ENCODE measurements at regions not wholly inside any gene's neighbourhood (a gene's known extent, or its start where the extent isn't known, plus 50 kb on each side); places are given as distances from the start of the nearest gene placed in this dataset.
"Not testable (repeated sequence)": the region's sequence is repeated elsewhere in the genome, so short reads cannot be mapped to it uniquely, and the experiment has no call there.

DNA sequence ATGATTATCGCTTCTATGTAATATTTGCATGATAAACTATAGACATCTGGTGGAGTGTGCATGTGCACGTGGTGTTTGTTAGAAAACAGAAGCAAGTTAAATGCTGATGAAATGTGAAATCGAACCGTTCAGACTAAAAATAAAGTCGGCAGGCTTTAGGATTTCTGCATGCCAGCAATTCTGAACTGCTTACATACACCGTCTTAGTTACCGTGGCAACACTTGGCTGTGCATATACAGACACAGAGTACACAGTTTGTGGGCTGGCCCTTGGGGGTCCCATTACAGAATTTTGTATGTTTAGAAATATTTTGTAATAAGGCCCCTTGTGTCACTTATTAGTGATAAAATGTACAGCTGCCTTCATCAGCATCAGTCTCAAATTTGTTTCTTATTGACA is 605.5 kb downstream of the RBFOX1 start:
- no peak for DNase-seq

DNA sequence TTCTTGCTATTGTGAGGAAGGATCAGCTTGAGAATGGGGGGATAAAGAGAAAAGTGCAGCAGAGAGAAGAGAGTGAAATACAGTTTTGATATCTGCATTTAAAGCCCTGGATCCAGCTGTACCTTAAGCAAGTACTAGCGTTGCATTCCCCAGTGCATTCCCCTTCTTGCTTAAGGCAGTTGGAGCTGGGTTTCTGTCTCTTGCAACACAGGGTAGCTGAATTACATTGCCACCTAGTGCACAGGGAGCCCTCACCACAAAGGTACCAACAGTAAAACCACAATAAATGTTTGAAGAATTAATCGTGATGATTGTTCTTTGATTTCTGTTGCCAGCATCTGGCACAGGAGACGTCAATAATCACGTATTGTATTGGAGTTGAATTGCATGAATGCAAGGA is 588.7 kb downstream of the RBFOX1 start:
- no peak for DNase-seq

DNA sequence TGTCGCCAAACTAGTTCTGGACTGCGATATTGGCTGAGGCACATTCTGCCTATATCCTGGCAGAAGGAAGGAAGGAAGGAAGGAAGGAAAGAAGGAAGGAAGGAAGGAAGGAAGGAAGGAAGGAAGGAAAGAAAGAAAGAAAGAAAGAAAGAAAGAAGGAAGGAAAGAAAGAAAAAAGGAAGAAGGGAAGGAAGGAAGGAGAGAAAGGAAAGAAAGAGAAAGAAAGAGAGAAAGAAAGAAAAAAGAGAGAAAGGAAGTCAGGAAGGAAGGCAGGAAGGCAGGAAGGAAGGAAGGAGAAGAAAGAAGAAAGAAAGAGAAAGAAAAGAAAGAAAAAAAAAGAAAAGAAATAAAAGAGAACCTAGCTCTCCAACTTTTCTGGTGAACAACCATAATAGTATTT is 587.1 kb downstream of the RBFOX1 start:
- no peak for DNase-seq

DNA sequence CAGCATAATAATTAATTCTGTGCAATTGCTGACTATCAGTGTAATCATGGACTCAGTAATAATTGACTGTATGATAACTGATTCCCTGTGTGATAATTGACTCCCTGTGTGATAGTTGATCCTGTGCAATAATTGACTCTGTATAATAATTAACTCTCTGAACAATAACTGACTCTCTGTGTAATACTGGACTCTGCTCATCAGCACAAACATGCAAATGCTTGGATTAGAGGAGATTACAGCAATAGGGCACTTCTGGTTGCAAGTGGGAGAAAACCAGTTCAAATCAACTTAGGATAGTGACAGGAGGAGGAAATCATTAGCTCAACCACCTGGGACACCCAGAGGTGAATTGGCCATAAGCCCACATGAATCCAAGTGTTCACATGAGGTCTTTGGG is 582.1 kb downstream of the RBFOX1 start:
- DNase-seq, result no peak

DNA sequence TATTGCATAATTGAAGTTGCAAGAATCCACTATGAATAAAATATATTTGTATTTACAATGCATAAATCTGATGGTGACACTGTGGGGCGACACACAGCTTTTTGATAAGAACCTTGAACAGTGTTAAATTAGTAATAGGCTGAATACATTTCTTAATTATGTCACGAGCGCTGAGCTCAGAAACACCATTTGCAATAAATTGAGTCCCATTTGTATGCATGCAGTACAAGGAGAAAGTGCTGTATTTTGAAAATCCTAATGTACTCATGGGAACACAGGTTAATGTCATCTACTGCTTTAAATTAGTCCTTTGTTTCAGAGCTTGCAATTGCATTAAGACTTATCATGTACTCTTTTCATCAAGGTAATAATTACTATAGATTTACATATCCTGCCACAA is 579.5 kb downstream of the RBFOX1 start:
- no peak for DNase-seq

DNA sequence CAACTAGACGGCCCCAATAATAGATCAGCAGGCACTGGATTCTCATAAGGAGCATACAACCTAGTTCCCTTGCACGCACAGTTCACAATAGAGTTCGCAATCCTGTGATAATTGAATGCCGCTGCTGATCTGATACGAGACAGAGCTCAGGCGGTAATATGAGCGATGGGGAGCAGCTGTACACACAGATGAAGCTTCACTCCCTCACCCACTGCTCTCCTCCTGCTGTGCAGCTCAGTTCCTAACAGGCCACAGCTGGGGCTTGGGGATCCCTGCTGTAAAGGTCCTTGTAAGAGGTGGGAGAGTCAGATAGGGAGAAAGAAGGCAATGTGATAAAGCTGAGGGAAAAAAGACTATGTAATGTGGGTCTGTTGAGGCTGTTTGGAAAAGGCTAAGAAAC is 577.5 kb downstream of the RBFOX1 start:
- no peak for DNase-seq

DNA sequence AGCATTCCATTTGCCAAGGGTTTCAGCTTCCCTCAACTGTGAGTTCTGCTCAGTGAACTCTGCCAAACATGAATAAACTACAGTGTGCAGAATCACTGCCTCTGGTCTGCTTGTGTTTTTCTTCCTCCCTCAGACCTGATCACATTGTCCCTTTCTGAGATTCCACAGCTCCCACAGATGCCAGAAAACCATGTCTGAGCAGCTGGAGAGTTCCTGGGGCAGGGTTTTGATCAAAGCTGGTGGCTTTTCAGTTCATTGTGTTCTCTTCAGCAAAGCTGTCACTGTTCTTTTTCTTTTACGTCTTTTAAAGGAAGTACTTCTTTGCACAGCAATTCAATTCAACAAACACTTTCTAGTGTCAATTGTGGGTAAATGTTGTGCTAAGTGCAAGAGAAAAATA is 555.8 kb downstream of the RBFOX1 start:
- no peak for DNase-seq

DNA sequence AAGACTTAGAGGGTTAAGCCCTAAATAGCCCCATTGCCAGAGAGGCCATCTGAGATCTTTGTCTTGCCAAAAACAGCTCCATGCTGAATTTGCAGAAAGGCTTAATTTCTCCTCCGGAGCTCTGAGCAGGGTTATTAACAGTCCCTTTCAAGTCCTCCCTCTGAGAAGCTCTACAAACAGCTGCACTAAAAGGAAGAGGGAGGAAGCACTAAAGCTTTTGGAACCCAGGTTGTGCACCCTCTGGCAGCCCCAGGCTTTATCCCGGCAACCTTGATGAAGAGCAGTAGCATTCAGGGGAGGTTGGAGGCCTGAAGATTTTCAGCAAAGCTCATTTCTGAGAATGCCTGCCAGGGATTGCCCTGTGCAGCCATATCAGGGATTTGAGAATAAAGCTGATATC is 554.7 kb downstream of the RBFOX1 start:
- no peak for DNase-seq

DNA sequence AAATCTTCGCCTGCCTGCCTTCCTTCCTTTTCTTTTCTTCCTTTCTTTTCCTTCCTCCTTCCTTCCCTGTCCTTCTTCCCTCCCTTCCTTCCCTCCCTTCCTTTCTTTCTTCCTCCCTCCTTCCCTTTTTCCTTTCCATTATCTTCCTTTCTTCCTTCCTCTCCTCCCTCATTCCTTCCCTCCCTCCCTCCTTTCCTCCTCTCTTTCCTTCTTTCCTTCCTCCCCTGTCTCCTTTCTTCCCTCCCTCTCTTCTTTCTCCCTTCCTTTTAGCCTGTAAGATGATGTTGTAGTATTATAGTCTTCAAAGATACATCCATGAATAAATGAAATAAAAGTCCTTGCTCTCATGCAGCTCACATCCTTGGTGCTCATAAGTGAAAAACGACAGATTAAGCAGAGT is 539.3 kb downstream of the RBFOX1 start:
- DNase-seq, result no peak

DNA sequence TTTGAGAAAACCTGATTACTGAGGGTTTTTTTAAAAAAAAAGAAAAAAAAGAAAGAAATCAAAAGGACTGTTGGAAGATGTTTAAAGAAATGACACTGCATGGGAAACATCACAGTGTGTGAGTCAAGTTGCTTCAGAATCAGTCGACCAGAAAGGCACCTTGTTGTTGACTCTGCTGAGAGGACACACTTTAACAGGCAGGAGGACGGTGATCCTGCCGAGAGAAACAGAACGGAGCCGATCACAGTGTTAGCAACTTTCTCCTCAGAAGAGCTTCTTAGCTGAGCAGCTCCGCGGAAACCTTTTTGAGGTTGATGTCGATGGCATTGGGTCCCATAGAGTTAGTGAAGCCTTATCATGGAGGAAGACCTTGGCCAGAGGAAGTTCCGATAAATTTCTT is 538.7 kb downstream of the RBFOX1 start:
- DNase-seq, result no peak

DNA sequence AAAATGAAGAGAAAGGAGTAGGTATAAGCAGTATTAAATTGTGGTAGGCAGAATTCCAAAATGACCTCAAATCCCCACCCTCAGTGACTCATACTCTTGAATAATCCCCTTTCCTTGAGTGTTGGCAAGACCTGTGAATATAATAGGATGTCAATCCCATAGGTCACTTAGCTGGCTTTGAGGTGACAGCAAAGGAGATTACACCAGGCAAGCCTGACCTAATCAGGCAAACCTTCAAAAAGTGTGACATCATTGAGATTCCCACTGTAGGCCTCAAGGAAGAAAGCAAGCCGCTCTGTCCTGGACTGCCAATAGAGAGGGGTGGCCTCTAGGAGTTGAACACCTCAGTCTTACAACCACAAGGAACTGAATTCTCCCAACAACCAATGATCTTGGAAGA is 535.2 kb downstream of the RBFOX1 start:
- DNase-seq, result no peak

DNA sequence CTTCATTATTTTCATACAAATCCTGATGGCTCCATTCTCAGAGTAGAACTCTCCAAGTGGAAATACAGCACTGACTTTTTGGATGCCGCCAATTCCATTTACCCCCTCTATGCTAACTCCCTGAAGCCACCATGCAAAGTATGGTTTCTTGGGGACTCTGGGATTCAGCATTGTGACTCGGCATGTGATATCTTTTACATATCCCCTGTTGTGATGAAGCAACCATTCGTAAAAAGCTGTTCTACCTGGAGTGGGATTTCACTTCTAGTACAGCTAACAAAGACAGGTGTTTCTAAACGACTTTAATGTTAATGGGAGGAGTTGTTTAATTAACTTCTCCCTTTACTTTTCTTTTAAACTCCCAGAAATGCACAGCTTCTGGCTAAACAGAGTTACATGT is 533.5 kb downstream of the RBFOX1 start:
- DNase-seq, result no peak

DNA sequence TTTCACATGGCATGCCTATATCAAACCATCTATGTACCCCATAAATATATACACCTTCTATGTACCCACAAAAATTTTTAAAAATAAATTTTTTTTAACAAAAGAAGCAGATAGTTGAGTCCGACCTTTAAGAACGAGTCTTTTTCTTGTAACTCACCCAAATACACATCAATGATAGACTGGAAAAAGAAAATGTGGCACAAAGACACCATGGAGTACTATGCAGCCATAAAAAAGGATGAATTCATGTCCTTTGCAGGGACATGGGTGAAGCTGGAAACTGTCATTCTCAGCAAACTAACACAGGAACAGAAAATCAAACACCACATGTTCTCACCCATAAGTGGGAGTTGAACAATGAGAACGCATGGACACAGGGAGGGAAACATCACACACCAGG is 532.7 kb downstream of the RBFOX1 start:
- DNase-seq, result not testable (repeated sequence)

DNA sequence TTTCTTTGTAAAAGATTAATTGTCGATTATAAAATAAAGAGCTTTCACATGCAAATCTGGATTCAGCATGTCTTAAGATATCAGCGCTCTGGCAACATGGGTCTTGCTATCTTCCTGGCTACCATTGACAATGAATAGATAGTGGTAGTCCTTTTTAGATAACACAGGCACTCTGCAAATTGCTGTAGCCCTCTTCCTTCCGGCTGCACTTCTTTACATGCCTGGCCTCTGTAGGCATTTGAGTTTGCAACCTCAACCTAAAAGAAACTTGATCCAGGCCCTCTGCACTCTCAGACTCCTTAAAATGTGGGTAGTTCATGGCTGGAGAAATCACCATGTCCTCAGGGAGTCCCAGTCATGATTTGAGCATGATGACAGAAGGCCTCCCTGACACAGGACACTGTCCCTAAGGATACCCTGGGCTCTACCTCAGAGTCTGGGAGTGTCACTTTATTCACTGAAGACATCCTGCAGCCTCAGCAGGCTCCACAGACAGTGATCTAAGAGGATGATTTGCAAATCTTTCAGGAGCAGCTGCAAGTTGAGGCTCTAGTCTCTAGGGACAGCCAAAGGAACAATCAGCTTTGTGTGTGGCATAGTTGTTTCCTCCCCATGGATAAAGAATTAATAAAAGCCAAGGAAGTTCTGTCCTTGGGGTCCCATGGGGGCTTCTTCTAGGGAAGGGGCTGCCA is 529.4 kb downstream of the RBFOX1 start:
- no peak for DNase-seq

DNA sequence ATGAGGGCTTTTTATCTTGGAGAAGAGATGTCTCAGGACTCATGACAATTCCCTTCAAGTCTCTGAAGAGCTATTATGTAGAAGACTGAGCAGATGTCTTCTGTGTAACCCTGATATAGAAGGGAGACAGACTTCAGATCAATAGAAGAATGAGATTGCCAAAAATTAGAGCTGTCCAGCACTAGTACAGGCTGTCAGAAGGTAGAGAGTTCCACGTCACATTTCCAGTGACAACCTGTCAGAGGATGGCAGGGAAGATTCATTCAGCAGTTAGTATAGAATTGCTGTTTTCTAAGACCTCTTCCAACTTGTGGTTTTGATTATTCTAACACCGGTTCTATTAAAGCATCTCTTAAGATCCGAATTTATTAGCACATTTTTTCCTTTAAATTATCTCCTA is 520.6 kb downstream of the RBFOX1 start:
- DNase-seq, result no peak

DNA sequence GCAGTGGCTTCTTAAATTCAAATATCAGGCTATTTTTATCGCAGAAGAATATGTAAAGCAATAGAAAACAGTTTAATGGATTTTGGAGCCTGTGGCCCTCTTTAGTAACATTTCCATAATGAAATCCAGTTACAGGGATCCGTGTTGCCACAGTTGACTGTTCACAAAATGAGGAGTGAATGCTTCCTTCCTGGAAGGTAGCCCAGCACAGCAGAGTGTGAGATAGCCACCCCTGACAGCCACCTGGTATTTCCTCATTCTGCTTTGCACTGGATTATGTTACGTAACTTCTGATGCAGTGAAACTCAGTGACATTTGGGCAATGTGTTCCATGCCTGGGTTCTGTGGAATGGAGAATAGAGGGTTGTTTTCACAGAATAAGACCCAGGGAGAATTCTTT is 517.2 kb downstream of the RBFOX1 start:
- DNase-seq, result no peak

DNA sequence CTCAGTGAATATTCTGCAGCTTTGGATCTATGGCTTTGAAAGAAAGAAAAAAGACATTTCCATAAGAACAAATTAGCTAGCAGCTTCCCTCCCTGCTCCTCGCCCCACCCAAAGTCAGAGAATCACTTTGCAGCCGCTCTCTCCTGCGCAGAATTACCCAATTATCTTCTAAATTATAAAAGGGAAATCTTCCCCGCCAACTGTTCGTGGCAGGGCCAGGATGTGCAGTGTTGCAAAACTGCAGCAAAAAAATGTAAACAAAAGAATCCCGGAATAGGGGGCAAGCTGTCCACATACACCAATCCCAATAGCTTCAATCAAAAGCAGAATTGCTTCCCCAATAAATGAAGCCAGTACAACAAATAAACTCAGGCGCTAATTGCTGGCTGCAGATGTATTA is 510.6 kb downstream of the RBFOX1 start:
- no peak for DNase-seq

DNA sequence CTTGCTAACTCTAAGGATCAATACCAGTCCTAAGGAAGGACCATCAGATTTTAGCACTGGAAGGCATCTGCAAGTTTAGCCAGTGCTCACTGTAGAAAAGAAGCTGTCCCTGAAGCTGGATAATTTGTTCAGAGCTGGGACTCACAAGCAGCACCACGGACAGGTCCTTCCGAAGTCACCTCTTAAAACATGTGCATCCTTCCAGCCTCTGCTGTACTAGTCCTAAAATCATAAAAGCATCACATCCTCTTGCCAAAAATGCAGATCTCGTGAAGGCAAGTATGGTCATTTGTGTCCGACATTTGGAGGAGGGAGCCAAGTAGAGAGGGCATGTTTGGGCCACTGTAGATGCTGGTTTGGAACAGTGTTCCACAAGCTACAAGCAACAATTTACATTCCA is 506.9 kb downstream of the RBFOX1 start:
- DNase-seq, result no peak

DNA sequence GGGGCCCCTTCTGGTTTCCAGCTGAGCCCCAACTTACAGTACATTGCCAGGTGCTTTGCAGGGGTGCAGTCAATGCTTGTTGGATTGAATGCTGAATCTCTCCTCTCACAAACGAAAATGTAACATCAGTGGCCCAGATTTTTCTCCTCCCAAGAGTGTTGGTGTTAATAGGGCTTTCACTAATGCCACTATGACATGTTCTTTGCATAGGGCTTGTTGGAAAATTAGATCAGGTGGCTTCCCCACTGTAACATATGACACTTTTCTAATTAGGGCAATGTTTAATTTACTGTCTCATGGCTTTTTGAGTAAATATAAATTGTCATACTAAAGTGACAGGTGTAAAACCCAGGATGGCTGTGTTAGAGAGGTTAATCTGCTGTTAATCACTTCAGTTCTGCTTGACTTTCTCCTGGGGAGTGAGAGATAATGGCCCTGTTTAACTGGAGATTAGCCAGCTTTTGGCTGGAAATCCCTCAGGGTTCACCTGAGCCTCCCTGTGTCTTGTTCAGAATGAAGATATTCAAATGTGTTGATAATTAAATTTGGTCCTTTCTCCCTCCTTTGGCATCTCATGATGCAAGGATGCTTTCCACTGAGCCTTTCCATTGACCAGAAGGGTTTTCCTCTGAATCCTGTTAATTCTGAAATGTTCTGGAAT is 502.3 kb downstream of the RBFOX1 start:
- no peak for DNase-seq

DNA sequence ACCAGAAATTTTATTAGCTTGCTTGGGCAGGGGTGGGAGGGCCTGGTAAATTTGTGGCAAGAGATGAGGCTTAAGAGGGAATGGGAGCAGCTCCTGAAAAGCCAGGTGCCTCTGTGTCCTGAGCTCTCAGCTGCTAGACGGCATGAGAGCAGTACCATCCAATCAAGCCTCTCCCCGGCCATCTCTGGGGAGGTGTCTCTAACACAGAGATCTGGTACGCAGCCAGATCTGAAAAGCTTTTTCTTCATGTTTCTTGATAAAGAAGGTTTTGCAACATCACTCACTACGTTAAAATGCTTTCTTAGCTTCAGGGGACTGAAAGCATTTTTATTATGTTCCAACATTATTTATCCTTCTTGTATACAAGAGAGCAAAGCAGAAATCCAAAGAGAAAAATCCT is 488.2 kb downstream of the RBFOX1 start:
- DNase-seq, result no peak

DNA sequence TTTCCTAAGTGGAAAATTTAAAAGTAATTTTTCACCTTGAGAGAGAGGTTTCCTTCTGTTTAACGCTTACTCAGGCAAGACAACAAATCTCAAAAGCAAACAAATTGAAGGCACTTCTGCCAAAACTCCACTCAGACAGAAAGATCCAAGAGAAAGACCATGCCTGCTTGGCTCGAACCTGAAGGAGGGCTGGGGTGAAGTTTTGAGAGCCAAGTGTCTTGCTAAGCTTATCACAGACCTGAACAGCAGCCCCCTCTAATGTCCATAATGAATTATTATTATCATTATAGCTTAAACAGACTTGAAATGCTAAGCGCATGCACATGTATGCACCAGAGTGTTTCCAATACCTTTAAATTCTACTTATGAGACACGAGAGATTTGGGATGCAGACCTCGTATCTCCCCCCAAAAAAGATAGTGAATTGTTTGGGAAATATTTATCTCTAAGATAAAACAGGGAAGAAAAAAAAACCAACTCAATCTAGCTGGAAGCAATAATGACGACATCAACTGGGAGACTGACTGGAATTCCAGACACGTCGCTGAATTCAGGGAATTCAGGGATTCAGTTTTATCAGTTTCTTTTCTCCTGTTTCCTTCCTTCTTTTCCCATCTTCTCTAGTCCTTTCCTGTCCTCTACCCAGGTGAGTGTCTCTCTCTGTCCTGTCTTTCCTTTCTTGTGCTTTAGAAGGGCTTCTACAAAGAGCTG is 473.2 kb downstream of the RBFOX1 start:
- no peak for DNase-seq

DNA sequence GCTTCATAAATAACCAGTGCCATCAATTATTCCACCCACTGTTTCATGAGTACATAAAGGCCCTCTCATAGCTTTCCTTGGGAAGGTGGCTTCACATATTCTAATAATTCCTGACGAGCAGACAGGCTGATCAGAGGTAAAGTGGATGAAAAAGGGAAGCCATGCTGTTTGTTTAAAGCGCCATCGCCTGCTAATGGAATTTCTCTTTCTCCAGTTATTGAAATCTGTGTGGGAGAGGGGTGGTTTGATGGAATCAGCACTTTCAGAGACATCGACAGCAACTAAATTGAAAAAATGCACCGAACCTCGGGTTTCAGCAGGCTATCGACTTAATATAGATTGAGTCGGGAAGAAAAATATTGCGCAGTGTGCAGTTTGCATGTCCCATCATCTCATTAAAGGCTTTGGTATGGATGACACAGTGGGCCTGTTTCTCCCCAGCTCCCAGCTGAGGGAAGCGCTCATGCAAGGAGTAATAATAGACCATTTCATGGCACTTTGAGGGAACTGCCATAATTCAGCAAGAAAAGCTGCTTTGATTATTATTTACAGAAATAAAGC is 472.1 kb downstream of the RBFOX1 start:
- DNase-seq, result no peak

DNA sequence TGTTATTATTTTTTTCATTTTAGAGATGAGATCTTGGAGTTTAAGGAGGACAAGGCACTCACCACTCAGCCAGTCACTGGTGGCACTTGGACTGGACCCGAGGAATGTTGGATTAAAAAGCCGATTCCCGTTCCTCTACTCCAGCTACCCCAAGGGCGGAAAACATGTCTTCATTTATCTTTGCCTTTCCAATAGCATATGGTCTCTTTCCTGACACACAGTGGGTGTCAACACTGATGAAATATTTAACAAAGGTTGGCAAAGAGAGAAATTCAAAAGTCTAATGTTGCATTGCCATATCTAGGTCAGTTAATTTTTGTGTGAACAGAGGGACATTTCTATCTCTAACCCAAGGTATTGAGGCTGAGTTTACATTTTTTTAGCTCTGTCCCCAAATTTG is 459.7 kb downstream of the RBFOX1 start:
- no peak for DNase-seq

DNA sequence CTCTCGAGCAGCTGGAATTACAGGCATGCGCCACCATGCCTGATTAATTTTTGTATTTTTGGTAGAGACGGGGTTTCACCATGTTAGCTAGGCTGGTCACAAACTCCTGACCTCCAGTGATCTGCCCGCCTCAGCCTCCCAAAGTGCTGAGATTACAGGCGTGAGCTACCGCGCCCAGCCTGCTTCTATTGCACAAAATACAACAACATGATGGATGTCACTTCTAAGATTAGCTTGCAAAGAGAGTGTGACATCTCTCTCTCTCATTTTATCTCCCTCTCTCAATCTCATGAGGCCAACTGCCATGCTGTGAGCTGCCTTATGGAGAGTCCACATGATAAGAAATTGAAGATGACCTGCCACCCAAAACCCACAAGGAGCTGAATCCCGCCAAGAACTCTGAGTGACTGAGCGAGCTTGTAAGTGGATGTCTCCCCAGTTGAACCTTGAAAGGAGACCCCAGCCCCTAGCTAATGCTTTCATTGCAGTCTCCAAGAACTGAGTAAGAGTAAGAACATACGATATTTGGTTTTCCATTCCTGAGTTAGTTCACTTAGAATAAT is 458.5 kb downstream of the RBFOX1 start:
- DNase-seq, result no peak

All from NCI-H1092 (cell line).